HFF-Myc (cell line): ENCODE measurements at regions not wholly inside any gene's neighbourhood (a gene's known extent, or its start where the extent isn't known, plus 50 kb on each side); places are given as distances from the start of the nearest gene placed in this dataset.
"Not testable (repeated sequence)": the region's sequence is repeated elsewhere in the genome, so short reads cannot be mapped to it uniquely, and the experiment has no call there.

ENCODE experiments used
- DNase-seq: peaks from one replicate; pipeline ENCODE4 v3.0.0-alpha.2; 2011; ENCODE audit warnings: low read depth; ENCODE audit errors: extremely low read depth
- H3K4me3 ChIP-seq: replicated peaks from 2 replicates; pipeline ENCODE4 v1.5.1; 2011; ENCODE audit warnings: low read depth, mild to moderate bottlenecking, control low read depth, low read length
- CTCF ChIP-seq: IDR thresholded peaks from 2 replicates; pipeline ENCODE4 v1.5.1; 2012; ENCODE audit warnings: mild to moderate bottlenecking, low read depth, low read length, control low read depth; ENCODE audit errors: missing control alignments

- H3K4me3 ChIP-seq = no peak overlapping the region
- no peak for TF ChIP-seq CTCF
- DNase-seq = no peak
Measured at GRCh38 chr4:15194520-15194919, 192.2 kb downstream of the CPEB2 start.

GRCh38 chr4:15197005-15197404, 194.7 kb downstream of the CPEB2 start:
- no peak overlapping the region for H3K4me3 ChIP-seq
- peak; percentile 29 for TF ChIP-seq CTCF
- no peak for DNase-seq

- no peak for TF ChIP-seq CTCF
- no peak for DNase-seq
- no peak overlapping the region for H3K4me3 ChIP-seq
Measured at GRCh38 chr4:15198070-15198727, 195.9 kb downstream of the CPEB2 start.

GRCh38 chr4:15201782-15202181, 199.5 kb downstream of the CPEB2 start:
- DNase-seq = no peak
- TF ChIP-seq CTCF = no peak
- H3K4me3 ChIP-seq = no peak overlapping the region

- TF ChIP-seq CTCF = no peak
- no peak for DNase-seq
Measured at GRCh38 chr4:15202481-15202880, 200.2 kb downstream of the CPEB2 start.

GRCh38 chr4:15206526-15206925, 204.2 kb downstream of the CPEB2 start:
- DNase-seq, H3K4me3 ChIP-seq: not testable (repeated sequence)

More at GRCh38 chr4:15202481-15202880, 200.2 kb downstream of the CPEB2 start:
- no peak overlapping the region for H3K4me3 ChIP-seq

GRCh38 chr4:15213302-15213970, 211.2 kb downstream of the CPEB2 start:
- TF ChIP-seq CTCF = no peak
- no peak for DNase-seq
- H3K4me3 ChIP-seq = no peak overlapping the region
